Body of pancreas (tissue), 4 donors: ENCODE measurements at regions not wholly inside any gene's neighbourhood (a gene's known extent, or its start where the extent isn't known, plus 50 kb on each side); places are given as distances from the start of the nearest gene placed in this dataset.

Experiments used
- ATAC-seq: fragments of 150-250 bp; one replicate; pipeline ENCODE4 v1.9.1; 2016
- DNase-seq, 4 donors: peaks; one replicate each; pipeline ENCODE4 v3.0.0-alpha.2; 2019
- H3K27ac ChIP-seq, 4 donors: fragments of 200-600 bp; sonication (generic); 1 replicate in 3 of 4; 2 replicates in 1 of 4; pipeline versions ENCODE4 v1.5.1 to v1.6.1; 2016 to 2019; ENCODE audit warnings: mild to moderate bottlenecking in 1 of 4, mixed read lengths in 1 of 4, moderate library complexity in 1 of 4
- H3K27me3 ChIP-seq, 2 donors: fragments of 200-600 bp; sonication (generic); one replicate each; pipeline ENCODE4 v1.6.0; 2016; ENCODE audit warnings: mild to moderate bottlenecking in 1 of 2
- H3K36me3 ChIP-seq, 2 donors: fragments of 200-600 bp; sonication (generic); replicated peaks in 1 of 2; 2 replicates each; pipeline ENCODE4 v1.5.1; 2016; ENCODE audit warnings: low read depth in 2 of 2; ENCODE audit not compliant: insufficient read depth in 1 of 2
- H3K4me1 ChIP-seq: fragments of 200-600 bp; sonication (generic); one replicate; pipeline ENCODE4 v1.6.0; 2016
- H3K4me3 ChIP-seq, 2 donors: fragments of 200-600 bp; sonication (generic); 1 replicate in 1 of 2; 2 replicates in 1 of 2; pipeline ENCODE4 v1.5.1; 2016 to 2019
- H3K9me3 ChIP-seq, 3 donors: fragments of 200-600 bp; sonication (generic); 1 replicate in 2 of 3; 2 replicates in 1 of 3; pipeline ENCODE4 v1.5.1; 2016
- CTCF ChIP-seq, 7 experiments: fragments of 450-650 bp in 4 of 7; fragments of 200-600 bp in 3 of 7; sonication (generic) in 3 of 7; IDR thresholded peaks; one replicate each; pipeline ENCODE4 v1.5.1; 2016 to 2019; ENCODE audit warnings: antibody characterized with exemption in 7 of 7
- POLR2A ChIP-seq, 3 donors: fragments of 450-650 bp; IDR thresholded peaks; one replicate each; pipeline ENCODE4 v1.6.1; 2016; ENCODE audit warnings: antibody characterized with exemption in 3 of 3, mild to moderate bottlenecking in 2 of 3
- WGBS, 2 donors: methylation state at CpG; one replicate each; pipeline ENCODE4 v1.1.5; 2017; 5-methylcytosine and 5-hydroxymethylcytosine counted together
- intact Hi-C: fragments of 100-400 bp; cut with DNase I; formaldehyde crosslinking; loops from one replicate; pipeline ENCODE4 v1.15.1; 2023

- TF ChIP-seq POLR2A (IDR thresholded peaks at IDR 0.05) (no peak), CTCF (IDR thresholded peaks at IDR 0.05) (no peak)
These were observed 181.4 kb upstream of the SMIM30 start for GRCh38 chr7:113299748-113300147.

GRCh38 chr7:113298501-113298900 is 180.1 kb upstream of the SMIM30 start:
- intact Hi-C loops, result no loop called here
- ATAC-seq, result peak; percentile 48
- TF ChIP-seq CTCF (IDR thresholded peaks at IDR 0.05) (no peak), POLR2A (IDR thresholded peaks at IDR 0.05) (no peak)
- H3K4me1 ChIP-seq, result peaks cover 5% of the 10 kb centered on the region
- H3K4me3 ChIP-seq, result no peak overlapping the region
- no peak overlapping the region for H3K27ac ChIP-seq
- no peaks in the 10 kb centered on the region for H3K27me3 ChIP-seq
- H3K36me3 ChIP-seq, result no peaks in the 10 kb centered on the region
- DNase-seq, result peak in 1 of 4 donors; percentile 9
- H3K9me3 ChIP-seq, result peaks cover 0 to 3% (median 0%) of the 10 kb centered on the region in 3 donors

More at GRCh38 chr7:113299748-113300147, 181.4 kb upstream of the SMIM30 start:
- DNase-seq, result no peak
- Histone ChIP-seq H3K4me1 (peaks cover 5% of the 10 kb centered on the region), H3K36me3 (no peaks in the 10 kb centered on the region), H3K9me3 (peaks cover 0 to 3% (median 0%) of the 10 kb centered on the region in 3 donors), H3K27me3 (no peaks in the 10 kb centered on the region), H3K27ac (no peak overlapping the region), H3K4me3 (no peak overlapping the region)
- intact Hi-C loops, result no loop called here
- no peak for ATAC-seq

GRCh38 chr7:113294750-113295149 is 176.4 kb upstream of the SMIM30 start:
- Histone ChIP-seq H3K27me3 (no peaks in the 10 kb centered on the region), H3K27ac (no peak overlapping the region), H3K4me1 (peaks cover 5% of the 10 kb centered on the region), H3K4me3 (no peak overlapping the region), H3K36me3 (no peaks in the 10 kb centered on the region), H3K9me3 (peaks cover 0 to 3% (median 0%) of the 10 kb centered on the region in 3 donors)
- TF ChIP-seq CTCF (IDR thresholded peaks at IDR 0.05) (no peak), POLR2A (IDR thresholded peaks at IDR 0.05) (no peak)
- DNase-seq (no peak), ATAC-seq (no peak)
- WGBS, 2 donors, result 82 to 100% methylated on average over 1 to 3 of the region's 3 CpGs
- intact Hi-C loops, result no loop called here

- intact Hi-C loops, result no loop called here
- H3K9me3 ChIP-seq, result no peaks in the 10 kb centered on the region
- TF ChIP-seq POLR2A (IDR thresholded peaks at IDR 0.05) (no peak), CTCF (IDR thresholded peaks at IDR 0.05) (no peak)
- H3K27me3 ChIP-seq, result no peaks in the 10 kb centered on the region
- no peaks in the 10 kb centered on the region for H3K4me1 ChIP-seq
- no peak overlapping the region for H3K4me3 ChIP-seq
- ATAC-seq, result no peak
- no peak overlapping the region for H3K27ac ChIP-seq
- no peak for DNase-seq
- WGBS, 2 donors, result 90 to 95% methylated on average over 3 of the region's 3 CpGs
- no peaks in the 10 kb centered on the region for H3K36me3 ChIP-seq
These were observed 173.8 kb upstream of the SMIM30 start for GRCh38 chr7:113292105-113292504.

- no peak for ATAC-seq
- H3K36me3 ChIP-seq, result no peaks in the 10 kb centered on the region
- no peaks in the 10 kb centered on the region for H3K9me3 ChIP-seq
- intact Hi-C loops, result no loop called here
- H3K27ac ChIP-seq, result no peak overlapping the region
- H3K27me3 ChIP-seq, result no peaks in the 10 kb centered on the region
- WGBS, 2 donors, result 81 to 87% methylated on average over 5 to 8 of the region's 9 CpGs
- H3K4me3 ChIP-seq, result no peak overlapping the region
- no peaks in the 10 kb centered on the region for H3K4me1 ChIP-seq
- no peak for TF ChIP-seq POLR2A (IDR thresholded peaks at IDR 0.05)
- no peak for TF ChIP-seq CTCF (IDR thresholded peaks at IDR 0.05)
- no peak for DNase-seq
These were observed 172.7 kb upstream of the SMIM30 start for GRCh38 chr7:113291058-113291457.
